ENCODE measurements at regions not wholly inside any gene's neighbourhood (a gene's known extent, or its start where the extent isn't known, plus 50 kb on each side); places are given as distances from the start of the nearest gene placed in this dataset.

GRCh38 chr6:87830907-87831306, 128.9 kb upstream of the AKIRIN2 start:
- TF ChIP-seq POLR2AphosphoS5 (IDR thresholded peaks at IDR 0.05) (no peak), POLR2A (IDR thresholded peaks at IDR 0.05) (no peak)

Data from breast epithelium (tissue), 3 donors.